GM18526 (cell line): ENCODE measurements at regions not wholly inside any gene's neighbourhood (a gene's known extent, or its start where the extent isn't known, plus 50 kb on each side); places are given as distances from the start of the nearest gene placed in this dataset.

ENCODE experiments used
- POLR2A ChIP-seq: IDR thresholded peaks from 3 replicates; pipeline ENCODE4 v1.6.1; 2011; ENCODE audit not compliant: insufficient read length; ENCODE audit errors: extremely low read depth

- no peak for TF ChIP-seq POLR2A
Observed at GRCh38 chr1:244280859-244281258, 170.8 kb downstream of the ADSS2 start.

- no peak for TF ChIP-seq POLR2A
Observed at GRCh38 chr1:244283772-244284171, 167.9 kb downstream of the ADSS2 start.

- no peak for TF ChIP-seq POLR2A
Observed at GRCh38 chr1:244284641-244285156, 167.0 kb downstream of the ADSS2 start.

GRCh38 chr1:244286341-244286740 is 165.4 kb downstream of the ADSS2 start:
- TF ChIP-seq POLR2A: no peak

GRCh38 chr1:244287726-244288125 is 164.0 kb downstream of the ADSS2 start:
- no peak for TF ChIP-seq POLR2A

- no peak for TF ChIP-seq POLR2A
Observed at GRCh38 chr1:244288663-244289062, 163.0 kb downstream of the ADSS2 start.

GRCh38 chr1:244289991-244290785 is 161.5 kb downstream of the ADSS2 start:
- TF ChIP-seq POLR2A: no peak

- no peak for TF ChIP-seq POLR2A
Observed at GRCh38 chr1:244291236-244292201, 160.2 kb downstream of the ADSS2 start.

GRCh38 chr1:244294599-244295224 is 157.0 kb downstream of the ADSS2 start:
- TF ChIP-seq POLR2A: no peak

- TF ChIP-seq POLR2A: no peak
Observed at GRCh38 chr1:244296003-244296402, 155.7 kb downstream of the ADSS2 start.

- TF ChIP-seq POLR2A: no peak
Observed at GRCh38 chr1:244296447-244296846, 155.3 kb downstream of the ADSS2 start.

- no peak for TF ChIP-seq POLR2A
Observed at GRCh38 chr1:244297087-244297486, 154.6 kb downstream of the ADSS2 start.

GRCh38 chr1:244297616-244298015 is 154.1 kb downstream of the ADSS2 start:
- TF ChIP-seq POLR2A: no peak

- TF ChIP-seq POLR2A: no peak
Observed at GRCh38 chr1:244301595-244302130, 150.0 kb downstream of the ADSS2 start.
